ENCODE measurements at regions not wholly inside any gene's neighbourhood (a gene's known extent, or its start where the extent isn't known, plus 50 kb on each side); places are given as distances from the start of the nearest gene placed in this dataset.

DNA sequence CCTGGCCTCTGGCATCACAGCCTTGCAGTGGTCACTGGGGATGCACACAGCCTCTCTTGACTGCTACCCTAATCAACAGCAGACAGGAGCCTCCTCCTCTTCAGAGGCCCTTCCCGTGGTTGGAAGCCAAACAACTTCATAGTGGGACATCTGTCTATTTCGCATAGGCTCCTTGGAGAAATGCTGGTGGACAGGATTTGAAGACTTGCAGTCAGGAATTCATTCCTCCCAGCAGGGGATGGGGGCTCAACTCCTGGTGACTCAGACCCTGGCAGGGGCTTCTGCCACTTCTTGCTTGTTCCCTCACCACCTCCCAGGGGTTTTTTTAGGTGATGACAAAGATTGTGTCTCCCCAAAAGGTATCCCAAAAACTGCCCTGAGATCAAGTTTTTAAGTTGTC is 191.7 kb upstream of the CAMK1G start:
- no peak for TF ChIP-seq CTCF (IDR thresholded peaks at IDR 0.05; ENCODE audit: poor library complexity, severe bottlenecking)
- TF ChIP-seq MXI1 (conservative IDR thresholded peaks at IDR 0.05; ENCODE audit: poor library complexity, severe bottlenecking) = no peak
- TF ChIP-seq POLR2AphosphoS5 (IDR thresholded peaks at IDR 0.05) = no peak
- no peak for TF ChIP-seq EZH2 (IDR thresholded peaks at IDR 0.05; ENCODE audit: borderline replicate concordance, insufficient read depth, low read length, poor library complexity, severe bottlenecking)
